ENCODE measurements at regions not wholly inside any gene's neighbourhood (a gene's known extent, or its start where the extent isn't known, plus 50 kb on each side); places are given as distances from the start of the nearest gene placed in this dataset.

DNA sequence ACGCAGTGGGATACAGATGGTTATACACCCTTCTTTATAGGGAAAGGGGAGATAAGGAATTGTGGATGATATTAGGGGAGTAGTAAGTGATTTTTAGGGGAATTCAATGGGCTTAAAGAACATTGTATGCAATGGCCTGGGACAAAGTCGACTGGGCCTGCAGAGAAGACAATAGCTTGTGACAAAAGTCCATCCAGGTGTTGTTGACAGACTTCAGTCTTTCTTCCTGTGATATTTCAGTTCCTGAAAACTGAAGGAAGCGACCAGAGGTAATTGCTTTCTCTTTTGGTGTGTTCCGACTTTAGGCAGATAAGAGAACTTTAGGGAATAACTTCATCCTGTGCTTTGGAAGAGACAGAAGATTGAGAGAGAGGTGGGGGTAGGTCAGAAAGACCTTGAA is 83.1 kb upstream of the NEUROD1 start:
- H3K4me3 ChIP-seq (ENCODE audit: low read length), result no peak overlapping the region
- no peak overlapping the region for H3K27ac ChIP-seq (ENCODE audit: low read length)
- no peak overlapping the region for H3K4me2 ChIP-seq (ENCODE audit: low read depth, low read length)
- H2AFZ ChIP-seq (ENCODE audit: low read length), result no peak overlapping the region
- no peaks in the 10 kb centered on the region for H3K4me1 ChIP-seq (ENCODE audit: low read length)
- H3K79me2 ChIP-seq (ENCODE audit: low read length), result no peaks in the 10 kb centered on the region
- no peaks in the 10 kb centered on the region for H4K20me1 ChIP-seq (ENCODE audit: insufficient read depth, low read length)
- H3K9me2 ChIP-seq (replicated peaks; ENCODE audit: insufficient read depth, low read length), result no peaks in the 10 kb centered on the region
- no peak overlapping the region for H3K9ac ChIP-seq (ENCODE audit: low read length)
- no peaks in the 10 kb centered on the region for H3K9me3 ChIP-seq (replicated peaks; ENCODE audit: insufficient read depth, low read length)
- H3K36me3 ChIP-seq (replicated peaks; ENCODE audit: insufficient read depth, low read length), result no peaks in the 10 kb centered on the region
- no peak for DNase-seq
- H3K27me3 ChIP-seq (replicated peaks; ENCODE audit: insufficient read depth, low read length), result no peaks in the 10 kb centered on the region
- no peaks in the 10 kb centered on the region for H3F3A ChIP-seq (ENCODE audit: insufficient read depth, low read length)
- TF ChIP-seq EZH2 (optimal IDR thresholded peaks at IDR 0.05; ENCODE audit: low read depth, low read length) (no peak), CTCF (IDR thresholded peaks at IDR 0.05; ENCODE audit: low read length) (no peak), EZH2phosphoT487 (IDR thresholded peaks at IDR 0.05; ENCODE audit: low read length) (no peak)

DNA sequence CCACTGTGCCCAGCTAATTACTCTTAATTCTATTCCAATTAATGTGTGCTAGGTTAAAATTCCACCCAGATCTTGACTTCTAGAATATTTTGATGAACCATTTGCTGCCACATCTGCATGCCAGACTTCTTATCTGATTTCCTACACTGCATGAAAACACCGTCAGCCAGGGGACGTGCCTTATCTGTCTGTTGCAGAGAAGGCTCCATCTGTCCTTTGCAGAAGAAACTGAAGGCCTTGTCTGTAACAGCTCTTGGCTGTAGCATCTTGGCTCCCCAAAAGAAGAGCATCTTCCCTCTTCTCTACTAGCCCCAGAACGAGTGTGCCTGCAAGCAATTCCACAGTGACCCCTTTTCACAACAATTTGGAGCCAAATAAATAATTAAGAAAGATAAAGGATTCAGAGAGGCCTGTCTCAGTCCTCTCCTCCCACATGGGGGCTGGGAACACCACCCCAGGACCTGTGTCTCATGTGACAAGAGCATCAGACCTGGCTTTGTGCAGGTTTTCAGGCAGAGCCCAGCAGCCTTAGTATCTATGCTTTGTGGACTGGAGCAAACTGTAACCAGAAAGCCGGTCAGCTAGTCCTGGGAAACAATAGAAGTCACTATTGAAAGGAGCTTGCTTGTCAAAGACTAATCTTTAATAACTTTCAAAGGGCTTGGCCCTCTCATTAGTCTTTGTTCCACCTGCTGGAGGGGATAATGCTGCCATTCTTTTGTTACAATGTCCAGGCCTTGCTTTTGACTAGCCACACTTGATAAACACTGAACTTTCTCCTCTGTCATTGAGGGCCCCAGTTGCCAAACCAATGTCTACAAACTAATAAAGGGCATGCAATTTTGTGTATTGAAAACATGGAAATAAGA is 84.0 kb upstream of the NEUROD1 start:
- no peak for DNase-seq
- Histone ChIP-seq H4K20me1 (ENCODE audit: insufficient read depth, low read length) (no peaks in the 10 kb centered on the region), H3K4me1 (ENCODE audit: low read length) (no peaks in the 10 kb centered on the region), H3K79me2 (ENCODE audit: low read length) (no peaks in the 10 kb centered on the region), H3F3A (ENCODE audit: insufficient read depth, low read length) (no peaks in the 10 kb centered on the region), H3K27ac (ENCODE audit: low read length) (no peak overlapping the region), H3K4me3 (ENCODE audit: low read length) (no peak overlapping the region), H3K9me3 (replicated peaks; ENCODE audit: insufficient read depth, low read length) (no peaks in the 10 kb centered on the region), H3K9ac (ENCODE audit: low read length) (no peak overlapping the region), H3K36me3 (replicated peaks; ENCODE audit: insufficient read depth, low read length) (no peaks in the 10 kb centered on the region), H3K27me3 (replicated peaks; ENCODE audit: insufficient read depth, low read length) (no peaks in the 10 kb centered on the region), H2AFZ (ENCODE audit: low read length) (no peak overlapping the region), H3K4me2 (ENCODE audit: low read depth, low read length) (no peak overlapping the region), H3K9me2 (replicated peaks; ENCODE audit: insufficient read depth, low read length) (no peaks in the 10 kb centered on the region)
- TF ChIP-seq EZH2 (optimal IDR thresholded peaks at IDR 0.05; ENCODE audit: low read depth, low read length), result no peak
- TF ChIP-seq CTCF (IDR thresholded peaks at IDR 0.05; ENCODE audit: low read length), result no peak
- TF ChIP-seq EZH2phosphoT487 (IDR thresholded peaks at IDR 0.05; ENCODE audit: low read length), result no peak

GRCh38 chr2:181766129-181766528 is 85.8 kb upstream of the NEUROD1 start:
- H3F3A ChIP-seq (ENCODE audit: insufficient read depth, low read length), result no peaks in the 10 kb centered on the region
- no peak overlapping the region for H2AFZ ChIP-seq (ENCODE audit: low read length)
- no peak overlapping the region for H3K9ac ChIP-seq (ENCODE audit: low read length)

More at GRCh38 chr2:181766129-181766528, 85.8 kb upstream of the NEUROD1 start:
- H3K36me3 ChIP-seq (replicated peaks; ENCODE audit: insufficient read depth, low read length), result no peaks in the 10 kb centered on the region
- H3K4me3 ChIP-seq (ENCODE audit: low read length), result no peak overlapping the region
- no peak overlapping the region for H3K27ac ChIP-seq (ENCODE audit: low read length)
- H3K79me2 ChIP-seq (ENCODE audit: low read length), result no peaks in the 10 kb centered on the region
- no peak overlapping the region for H3K4me2 ChIP-seq (ENCODE audit: low read depth, low read length)
- H4K20me1 ChIP-seq (ENCODE audit: insufficient read depth, low read length), result no peaks in the 10 kb centered on the region
- no peaks in the 10 kb centered on the region for H3K27me3 ChIP-seq (replicated peaks; ENCODE audit: insufficient read depth, low read length)
- DNase-seq, result no peak
- no peaks in the 10 kb centered on the region for H3K9me3 ChIP-seq (replicated peaks; ENCODE audit: insufficient read depth, low read length)
- no peaks in the 10 kb centered on the region for H3K9me2 ChIP-seq (replicated peaks; ENCODE audit: insufficient read depth, low read length)
- TF ChIP-seq EZH2 (optimal IDR thresholded peaks at IDR 0.05; ENCODE audit: low read depth, low read length) (no peak), EZH2phosphoT487 (IDR thresholded peaks at IDR 0.05; ENCODE audit: low read length) (no peak), CTCF (IDR thresholded peaks at IDR 0.05; ENCODE audit: low read length) (no peak)
- no peaks in the 10 kb centered on the region for H3K4me1 ChIP-seq (ENCODE audit: low read length)
